GM12892 (cell line): ENCODE measurements at regions not wholly inside any gene's neighbourhood (a gene's known extent, or its start where the extent isn't known, plus 50 kb on each side); places are given as distances from the start of the nearest gene placed in this dataset.

Experiments
- POLR2A ChIP-seq: IDR thresholded peaks from 2 replicates; pipeline ENCODE4 v1.6.1; 2011; ENCODE audit warnings: low read depth, low read length, control low read depth
- POLR2AphosphoS5 ChIP-seq: IDR thresholded peaks from 2 replicates; pipeline ENCODE4 v1.6.1; 2011; ENCODE audit warnings: low read depth, low read length, control low read depth

DNA sequence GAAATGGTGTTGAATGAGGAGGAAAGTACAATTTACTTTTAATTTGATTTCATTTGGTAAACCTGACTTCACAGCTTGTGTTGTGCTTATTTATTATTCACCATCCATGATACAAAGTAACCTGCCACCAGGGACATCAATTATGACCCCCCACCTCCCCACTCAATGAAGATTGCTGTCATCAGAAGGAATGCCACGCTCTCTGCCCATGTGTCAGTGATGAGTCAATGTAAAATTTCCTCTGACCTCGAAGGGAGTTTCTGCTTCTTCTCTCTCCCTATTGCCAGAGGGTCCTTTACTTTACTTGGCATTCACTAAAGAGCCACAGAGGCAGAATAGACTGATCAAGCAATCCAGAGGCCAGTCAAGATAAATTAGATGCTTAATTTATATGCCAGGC is 759.7 kb downstream of the CDH11 start:
- no peak for TF ChIP-seq POLR2A
- TF ChIP-seq POLR2AphosphoS5 = no peak
